ENCODE measurements at regions not wholly inside any gene's neighbourhood (a gene's known extent, or its start where the extent isn't known, plus 50 kb on each side); places are given as distances from the start of the nearest gene placed in this dataset.

GRCh38 chr20:58567437-58567836 is 52.2 kb upstream of the APCDD1L start:
- H4K91ac ChIP-seq (replicated peaks; ENCODE audit: insufficient read length, low read length), result no peak overlapping the region
- H3K27ac ChIP-seq (ENCODE audit: low read depth, low read length), result no peak overlapping the region
- no peak overlapping the region for H3K4me2 ChIP-seq (ENCODE audit: insufficient read depth in 1 of 2, low read depth in 2 of 2, low read length in 2 of 2)
- no peaks in the 10 kb centered on the region; a peak in 3 of 7 replicates for H3K27me3 ChIP-seq (replicated peaks in 1 of 4; ENCODE audit: control insufficient read depth in 3 of 4, extremely low read depth in 1 of 4, insufficient read depth in 3 of 4, low read length in 3 of 4)
- H3K9me3 ChIP-seq (ENCODE audit: insufficient read depth in 2 of 2, low read depth in 1 of 2, low read length in 1 of 2), result no peaks in the 10 kb centered on the region
- no peak overlapping the region for H3K18ac ChIP-seq (ENCODE audit: extremely low read depth, low read length)
- H3K79me1 ChIP-seq (ENCODE audit: low read depth, low read length), result no peaks in the 10 kb centered on the region
- H4K5ac ChIP-seq (ENCODE audit: insufficient read length, low read depth, low read length), result no peak overlapping the region
- H2BK15ac ChIP-seq (ENCODE audit: low read length), result no peak overlapping the region
- no peak overlapping the region for H3K56ac ChIP-seq (replicated peaks; ENCODE audit: insufficient read length, low read depth, low read length)
- 95% methylated on average over 13 of the region's 13 CpGs; no CpG with 5 or more reads in 1 of the 2 experiments for WGBS, 2 experiments (ENCODE audit: extremely low coverage in 1 of 2, insufficient coverage in 1 of 2, insufficient read length in 1 of 2, insufficient replicate concordance in 2 of 2, low coverage in 1 of 2, low lambda C conversion rate in 2 of 2, missing lambda C conversion rate in 1 of 2)
- H3K4me1 ChIP-seq (replicated peaks in 1 of 4; ENCODE audit: control insufficient read depth in 3 of 4, insufficient read depth in 4 of 4, low read length in 3 of 4), result no peaks in the 10 kb centered on the region; a peak in 2 of 7 replicates
- FAIRE-seq (no peak), DNase-seq (ENCODE audit: low read depth in 1 of 2, low spot score in 2 of 2) (no peak)
- H3K23me2 ChIP-seq (ENCODE audit: low read depth, low read length), result no peaks in the 10 kb centered on the region
- no peak overlapping the region for H2BK5ac ChIP-seq (ENCODE audit: low read depth, low read length)
- no peak overlapping the region for H2AFZ ChIP-seq (ENCODE audit: low read length)
- H2BK120ac ChIP-seq (replicated peaks; ENCODE audit: low read depth, low read length), result no peak overlapping the region
- no peak overlapping the region for H2AK5ac ChIP-seq (ENCODE audit: low read depth, low read length)
- ChIA-PET CTCF (ENCODE audit: partially characterized antibody) (interaction anchor here (0.9 to 1.4 kb wide), 2 partner anchors 9 to 16 kb away, joined by 3 to 4 read pairs; no protein-coding TSS in a partner anchor), POLR2A (ENCODE audit: partially characterized antibody) (no interaction called here)
- no peak overlapping the region for H4K8ac ChIP-seq (ENCODE audit: extremely low read depth, insufficient read depth, low read length)
- no peak overlapping the region for H3K4ac ChIP-seq (replicated peaks; ENCODE audit: insufficient read length, low read depth, low read length)
- H3K9ac ChIP-seq (replicated peaks in 1 of 4; ENCODE audit: extremely low read depth in 1 of 4, low read depth in 3 of 4, low read length in 3 of 4), result no peak overlapping the region
- H3K4me3 ChIP-seq (ENCODE audit: extremely low read depth in 1 of 4, insufficient read depth in 2 of 4, low read depth in 3 of 4, low read length in 4 of 4), result no peak overlapping the region
- H2BK20ac ChIP-seq (ENCODE audit: low read length), result no peak overlapping the region
- no peaks in the 10 kb centered on the region for H4K20me1 ChIP-seq (replicated peaks in 1 of 2; ENCODE audit: control insufficient read depth in 1 of 2, insufficient read depth in 2 of 2, low read length in 2 of 2)
- no peak overlapping the region for H2BK12ac ChIP-seq (ENCODE audit: low read depth, low read length)
- no peak overlapping the region for H3K14ac ChIP-seq (ENCODE audit: insufficient read length)
- H3K36me3 ChIP-seq (ENCODE audit: control insufficient read depth in 2 of 4, insufficient read depth in 4 of 4, low read length in 3 of 4), result no peaks in the 10 kb centered on the region
- H3K23ac ChIP-seq (ENCODE audit: insufficient read length), result no peak overlapping the region
- H3K79me2 ChIP-seq (ENCODE audit: control insufficient read depth in 1 of 2, insufficient read depth in 2 of 2, low read length in 2 of 2), result no peaks in the 10 kb centered on the region
- TF ChIP-seq POLR2AphosphoS5 (IDR thresholded peaks at IDR 0.05; ENCODE audit: low read depth, low read length) (no peak), GABPA (IDR thresholded peaks at IDR 0.05; ENCODE audit: borderline replicate concordance, insufficient read depth, low read length) (no peak), YY1 (IDR thresholded peaks at IDR 0.05; ENCODE audit: low read depth, low read length) (no peak), RXRA (IDR thresholded peaks at IDR 0.05; ENCODE audit: insufficient read depth, low read depth, low read length) (no peak), RAD21 (IDR thresholded peaks at IDR 0.05 in 1 of 2, conservative IDR thresholded peaks at IDR 0.05 in 1 of 2; ENCODE audit: low read depth in 2 of 2, low read length in 2 of 2) (no peak), ASH2L (IDR thresholded peaks at IDR 0.05; ENCODE audit: low read length) (no peak), JUN (IDR thresholded peaks at IDR 0.05; ENCODE audit: low read depth, low read length) (no peak), CHD2 (IDR thresholded peaks at IDR 0.05; ENCODE audit: low read length) (no peak), TCF12 (IDR thresholded peaks at IDR 0.05; ENCODE audit: low read depth, low read length) (no peak), ZNF274 (IDR thresholded peaks at IDR 0.05; ENCODE audit: borderline replicate concordance, extremely low read depth, low read length) (no peak), E2F6 (IDR thresholded peaks at IDR 0.05) (no peak), HDAC2 (IDR thresholded peaks at IDR 0.05; ENCODE audit: borderline replicate concordance in 1 of 2, low read depth in 2 of 2, low read length in 2 of 2) (no peak), USF2 (IDR thresholded peaks at IDR 0.05; ENCODE audit: low read length) (no peak)

Data from H1 (cell line).